GM23338 (cell line): ENCODE measurements at regions not wholly inside any gene's neighbourhood (a gene's known extent, or its start where the extent isn't known, plus 50 kb on each side); places are given as distances from the start of the nearest gene placed in this dataset.

Experiments used
- CREB1 ChIP-seq: fragments of 250-450 bp; sonication (Bioruptor Pico); IDR thresholded peaks from 2 replicates; pipeline ENCODE4 v1.5.0; 2020; ENCODE audit warnings: low read depth, mild to moderate bottlenecking, moderate library complexity
- EZH2 ChIP-seq: fragments of 200-600 bp; sonication (generic); IDR thresholded peaks from one replicate; pipeline ENCODE4 v1.8.0; 2017; ENCODE audit warnings: antibody characterized with exemption, mild to moderate bottlenecking, low read depth; ENCODE audit not compliant: unreplicated experiment
- JUNB ChIP-seq: IDR thresholded peaks from one replicate; pipeline ENCODE4 v1.6.1; 2016; ENCODE audit warnings: antibody characterized with exemption; ENCODE audit not compliant: unreplicated experiment
- NANOG ChIP-seq: IDR thresholded peaks from 2 replicates; pipeline ENCODE4 v1.6.1; 2016; ENCODE audit warnings: antibody characterized with exemption, borderline replicate concordance
- POLR2AphosphoS5 ChIP-seq: IDR thresholded peaks from 2 replicates; pipeline ENCODE4 v1.6.1; 2016; ENCODE audit warnings: antibody characterized with exemption, low read depth
- STAT1 ChIP-seq: IDR thresholded peaks from one replicate; pipeline ENCODE4 v1.6.1; 2016; ENCODE audit warnings: antibody characterized with exemption; ENCODE audit not compliant: unreplicated experiment
- ZNF114 ChIP-seq: fragments of 250-450 bp; sonication (Bioruptor Pico); IDR thresholded peaks from 2 replicates; pipeline ENCODE4 v1.5.0; 2020; ENCODE audit warnings: mild to moderate bottlenecking, moderate library complexity
- ZNF331 ChIP-seq: fragments of 250-450 bp; sonication (Bioruptor Pico); IDR thresholded peaks from 2 replicates; pipeline ENCODE4 v1.5.0; 2020; ENCODE audit warnings: low read depth, mild to moderate bottlenecking, moderate library complexity
- TF ChIP-seq, protein P1 (sequence below): fragments of 250-450 bp; sonication (Bioruptor Pico); IDR thresholded peaks from 2 replicates; pipeline ENCODE4 v1.5.0; 2020; ENCODE audit warnings: mild to moderate bottlenecking, moderate library complexity
- TF ChIP-seq, protein P2 (sequence below), 2 experiments: fragments of 200-600 bp in 1 of 2; sonication (generic) in 1 of 2; conservative IDR thresholded peaks; 2 replicates each; pipeline versions ENCODE4 v1.5.1 to v1.6.1; 2016 to 2017; ENCODE audit warnings: antibody characterized with exemption in 2 of 2, low read depth in 2 of 2, mild to moderate bottlenecking in 2 of 2, moderate library complexity in 1 of 2

GRCh38 chr20:60299951-60300350 lies 341.7 kb downstream of the CDH26 start (continued):
- TF ChIP-seq, protein P1, sequence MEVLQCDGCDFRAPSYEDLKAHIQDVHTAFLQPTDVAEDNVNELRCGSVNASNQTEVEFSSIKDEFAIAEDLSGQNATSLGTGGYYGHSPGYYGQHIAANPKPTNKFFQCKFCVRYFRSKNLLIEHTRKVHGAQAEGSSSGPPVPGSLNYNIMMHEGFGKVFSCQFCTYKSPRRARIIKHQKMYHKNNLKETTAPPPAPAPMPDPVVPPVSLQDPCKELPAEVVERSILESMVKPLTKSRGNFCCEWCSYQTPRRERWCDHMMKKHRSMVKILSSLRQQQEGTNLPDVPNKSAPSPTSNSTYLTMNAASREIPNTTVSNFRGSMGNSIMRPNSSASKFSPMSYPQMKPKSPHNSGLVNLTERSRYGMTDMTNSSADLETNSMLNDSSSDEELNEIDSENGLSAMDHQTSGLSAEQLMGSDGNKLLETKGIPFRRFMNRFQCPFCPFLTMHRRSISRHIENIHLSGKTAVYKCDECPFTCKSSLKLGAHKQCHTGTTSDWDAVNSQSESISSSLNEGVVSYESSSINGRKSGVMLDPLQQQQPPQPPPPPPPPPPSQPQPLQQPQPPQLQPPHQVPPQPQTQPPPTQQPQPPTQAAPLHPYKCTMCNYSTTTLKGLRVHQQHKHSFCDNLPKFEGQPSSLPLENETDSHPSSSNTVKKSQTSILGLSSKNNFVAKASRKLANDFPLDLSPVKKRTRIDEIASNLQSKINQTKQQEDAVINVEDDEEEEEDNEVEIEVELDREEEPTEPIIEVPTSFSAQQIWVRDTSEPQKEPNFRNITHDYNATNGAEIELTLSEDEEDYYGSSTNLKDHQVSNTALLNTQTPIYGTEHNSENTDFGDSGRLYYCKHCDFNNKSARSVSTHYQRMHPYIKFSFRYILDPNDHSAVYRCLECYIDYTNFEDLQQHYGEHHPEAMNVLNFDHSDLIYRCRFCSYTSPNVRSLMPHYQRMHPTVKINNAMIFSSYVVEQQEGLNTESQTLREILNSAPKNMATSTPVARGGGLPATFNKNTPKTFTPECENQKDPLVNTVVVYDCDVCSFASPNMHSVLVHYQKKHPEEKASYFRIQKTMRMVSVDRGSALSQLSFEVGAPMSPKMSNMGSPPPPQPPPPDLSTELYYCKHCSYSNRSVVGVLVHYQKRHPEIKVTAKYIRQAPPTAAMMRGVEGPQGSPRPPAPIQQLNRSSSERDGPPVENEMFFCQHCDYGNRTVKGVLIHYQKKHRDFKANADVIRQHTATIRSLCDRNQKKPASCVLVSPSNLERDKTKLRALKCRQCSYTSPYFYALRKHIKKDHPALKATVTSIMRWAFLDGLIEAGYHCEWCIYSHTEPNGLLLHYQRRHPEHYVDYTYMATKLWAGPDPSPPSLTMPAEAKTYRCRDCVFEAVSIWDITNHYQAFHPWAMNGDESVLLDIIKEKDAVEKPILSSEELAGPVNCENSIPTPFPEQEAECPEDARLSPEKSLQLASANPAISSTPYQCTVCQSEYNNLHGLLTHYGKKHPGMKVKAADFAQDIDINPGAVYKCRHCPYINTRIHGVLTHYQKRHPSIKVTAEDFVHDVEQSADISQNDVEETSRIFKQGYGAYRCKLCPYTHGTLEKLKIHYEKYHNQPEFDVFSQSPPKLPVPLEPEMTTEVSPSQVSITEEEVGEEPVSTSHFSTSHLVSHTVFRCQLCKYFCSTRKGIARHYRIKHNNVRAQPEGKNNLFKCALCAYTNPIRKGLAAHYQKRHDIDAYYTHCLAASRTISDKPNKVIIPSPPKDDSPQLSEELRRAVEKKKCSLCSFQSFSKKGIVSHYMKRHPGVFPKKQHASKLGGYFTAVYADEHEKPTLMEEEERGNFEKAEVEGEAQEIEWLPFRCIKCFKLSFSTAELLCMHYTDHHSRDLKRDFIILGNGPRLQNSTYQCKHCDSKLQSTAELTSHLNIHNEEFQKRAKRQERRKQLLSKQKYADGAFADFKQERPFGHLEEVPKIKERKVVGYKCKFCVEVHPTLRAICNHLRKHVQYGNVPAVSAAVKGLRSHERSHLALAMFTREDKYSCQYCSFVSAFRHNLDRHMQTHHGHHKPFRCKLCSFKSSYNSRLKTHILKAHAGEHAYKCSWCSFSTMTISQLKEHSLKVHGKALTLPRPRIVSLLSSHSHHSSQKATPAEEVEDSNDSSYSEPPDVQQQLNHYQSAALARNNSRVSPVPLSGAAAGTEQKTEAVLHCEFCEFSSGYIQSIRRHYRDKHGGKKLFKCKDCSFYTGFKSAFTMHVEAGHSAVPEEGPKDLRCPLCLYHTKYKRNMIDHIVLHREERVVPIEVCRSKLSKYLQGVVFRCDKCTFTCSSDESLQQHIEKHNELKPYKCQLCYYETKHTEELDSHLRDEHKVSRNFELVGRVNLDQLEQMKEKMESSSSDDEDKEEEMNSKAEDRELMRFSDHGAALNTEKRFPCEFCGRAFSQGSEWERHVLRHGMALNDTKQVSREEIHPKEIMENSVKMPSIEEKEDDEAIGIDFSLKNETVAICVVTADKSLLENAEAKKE: no peak
- TF ChIP-seq ZNF331 (CRISPR knock-in tag): no peak
- TF ChIP-seq ZNF114: no peak
- no peak for TF ChIP-seq POLR2AphosphoS5
- TF ChIP-seq NANOG: no peak
- no peak for TF ChIP-seq EZH2
- no peak for TF ChIP-seq STAT1
- TF ChIP-seq JUNB: no peak
- TF ChIP-seq, protein P2, sequence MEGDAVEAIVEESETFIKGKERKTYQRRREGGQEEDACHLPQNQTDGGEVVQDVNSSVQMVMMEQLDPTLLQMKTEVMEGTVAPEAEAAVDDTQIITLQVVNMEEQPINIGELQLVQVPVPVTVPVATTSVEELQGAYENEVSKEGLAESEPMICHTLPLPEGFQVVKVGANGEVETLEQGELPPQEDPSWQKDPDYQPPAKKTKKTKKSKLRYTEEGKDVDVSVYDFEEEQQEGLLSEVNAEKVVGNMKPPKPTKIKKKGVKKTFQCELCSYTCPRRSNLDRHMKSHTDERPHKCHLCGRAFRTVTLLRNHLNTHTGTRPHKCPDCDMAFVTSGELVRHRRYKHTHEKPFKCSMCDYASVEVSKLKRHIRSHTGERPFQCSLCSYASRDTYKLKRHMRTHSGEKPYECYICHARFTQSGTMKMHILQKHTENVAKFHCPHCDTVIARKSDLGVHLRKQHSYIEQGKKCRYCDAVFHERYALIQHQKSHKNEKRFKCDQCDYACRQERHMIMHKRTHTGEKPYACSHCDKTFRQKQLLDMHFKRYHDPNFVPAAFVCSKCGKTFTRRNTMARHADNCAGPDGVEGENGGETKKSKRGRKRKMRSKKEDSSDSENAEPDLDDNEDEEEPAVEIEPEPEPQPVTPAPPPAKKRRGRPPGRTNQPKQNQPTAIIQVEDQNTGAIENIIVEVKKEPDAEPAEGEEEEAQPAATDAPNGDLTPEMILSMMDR (conservative IDR thresholded peaks at IDR 0.05; ENCODE audit: low read depth in 2 of 2): no peak
- no peak for TF ChIP-seq CREB1 (CRISPR knock-in tag)
